Ishikawa (cell line): ENCODE measurements at regions not wholly inside any gene's neighbourhood (a gene's known extent, or its start where the extent isn't known, plus 50 kb on each side); places are given as distances from the start of the nearest gene placed in this dataset.

Experiments
- CREB1 ChIP-seq: IDR thresholded peaks from 2 replicates; pipeline ENCODE4 v1.6.1; 2012; ENCODE audit warnings: low read depth
- EGR1 ChIP-seq: IDR thresholded peaks from 2 replicates; pipeline ENCODE4 v1.6.1; 2012
- EP300 ChIP-seq: IDR thresholded peaks from 2 replicates; pipeline ENCODE4 v1.6.1; 2012; ENCODE audit warnings: borderline replicate concordance
- MAX ChIP-seq: IDR thresholded peaks from 2 replicates; pipeline ENCODE4 v1.6.1; 2012
- NFIC ChIP-seq: IDR thresholded peaks from 2 replicates; pipeline ENCODE4 v1.6.1; 2012
- RAD21 ChIP-seq: IDR thresholded peaks from 2 replicates; pipeline ENCODE4 v1.6.1; 2012; ENCODE audit warnings: low read depth
- REST ChIP-seq: IDR thresholded peaks from 2 replicates; pipeline ENCODE4 v1.6.1; 2012; ENCODE audit warnings: low read depth, mild to moderate bottlenecking
- TAF1 ChIP-seq: IDR thresholded peaks from 2 replicates; pipeline ENCODE4 v1.6.1; 2012; ENCODE audit warnings: low read depth, mild to moderate bottlenecking
- TCF12 ChIP-seq: IDR thresholded peaks from 2 replicates; pipeline ENCODE4 v1.6.1; 2012; ENCODE audit warnings: low read depth
- TEAD4 ChIP-seq: IDR thresholded peaks from 2 replicates; pipeline ENCODE4 v1.6.1; 2012
- YY1 ChIP-seq: IDR thresholded peaks from 2 replicates; pipeline ENCODE4 v1.6.1; 2012; ENCODE audit warnings: low read depth
- ZBTB7A ChIP-seq: IDR thresholded peaks from 2 replicates; pipeline ENCODE4 v1.6.1; 2012; ENCODE audit warnings: low read depth

- TF ChIP-seq TAF1 (no peak), YY1 (no peak), ZBTB7A (no peak), REST (no peak), TEAD4 (no peak), RAD21 (no peak), EP300 (no peak), NFIC (no peak), MAX (no peak), TCF12 (no peak), EGR1 (no peak), CREB1 (no peak)
These were observed 119.0 kb upstream of the MID1 start for GRCh38 chrX:10739426-10739825.
